Naive thymus-derived CD8-positive, alpha-beta T cell (primary cell): ENCODE measurements at regions not wholly inside any gene's neighbourhood (a gene's known extent, or its start where the extent isn't known, plus 50 kb on each side); places are given as distances from the start of the nearest gene placed in this dataset.

Experiments used
- ATAC-seq, 2 donors: fragments of 150-1000 bp; cut with Tn5 transposase in 1 of 2; sonication (Bioruptor Pico), chemical (Tn5 transposase) in 1 of 2; 1 replicate in 1 of 2; 2 replicates in 1 of 2; pipeline ENCODE4 v1.10.0; 2021; ENCODE audit warnings: mild to moderate bottlenecking in 2 of 2, moderate library complexity in 2 of 2
- POLR2A ChIA-PET: fragments of 350-600 bp; sonication (Branson Sonifier 250); formaldehyde crosslinking; loops from one replicate; lab custom pipeline; 2021; ENCODE audit warnings: antibody characterized with exemption; lab: Charles Lee
- DNase-seq, 10 donors: peaks; one replicate each; pipeline versions ENCODE4 v3.0.0 to v3.0.0-alpha.2; 2020 to 2022
- H3K27ac Mint-ChIP-seq, 10 donors: one replicate each; pipeline ENCODE4 v1.8.0; 2020 to 2022; ENCODE audit warnings: mild to moderate bottlenecking in 10 of 10, mixed read lengths in 10 of 10, moderate library complexity in 4 of 10, inconsistent platforms in 1 of 10
- H3K27me3 Mint-ChIP-seq, 5 donors: one replicate each; pipeline ENCODE4 v1.8.0; 2021 to 2022; ENCODE audit warnings: mixed read lengths in 5 of 5
- H3K36me3 Mint-ChIP-seq, 3 donors: one replicate each; pipeline ENCODE4 v1.8.0; 2020 to 2022; ENCODE audit warnings: mixed read lengths in 3 of 3, mild to moderate bottlenecking in 2 of 3, inconsistent platforms in 1 of 3
- H3K4me1 Mint-ChIP-seq, 4 donors: one replicate each; pipeline ENCODE4 v1.8.0; 2021 to 2022; ENCODE audit warnings: mixed read lengths in 4 of 4
- H3K4me3 Mint-ChIP-seq, 10 donors: one replicate each; pipeline ENCODE4 v1.8.0; 2020 to 2022; ENCODE audit warnings: mild to moderate bottlenecking in 10 of 10, mixed read lengths in 10 of 10, moderate library complexity in 6 of 10, inconsistent platforms in 1 of 10
- H3K9me3 Mint-ChIP-seq, 9 donors: one replicate each; pipeline ENCODE4 v1.8.0; 2020 to 2022; ENCODE audit warnings: mixed read lengths in 9 of 9, mild to moderate bottlenecking in 3 of 9, inconsistent platforms in 1 of 9, moderate library complexity in 1 of 9

GRCh38 chr6:84280639-84281038, 53.2 kb upstream of the CEP162 start:
- H3K9me3 Mint-ChIP-seq = peaks cover 0 to 4% (median 0%) of the 10 kb centered on the region in 9 donors
- POLR2A ChIA-PET = interaction anchor here (0.6 kb wide), 1 partner anchor 10 kb away, joined by 5 read pairs; no protein-coding TSS in a partner anchor
- H3K27ac Mint-ChIP-seq = no peak overlapping the region
- H3K27me3 Mint-ChIP-seq = peaks cover 9 to 30% (median 14%) of the 10 kb centered on the region in 5 donors
- ATAC-seq = no peak
- no peak overlapping the region for H3K4me3 Mint-ChIP-seq
- no peaks in the 10 kb centered on the region for H3K4me1 Mint-ChIP-seq
- no peaks in the 10 kb centered on the region for H3K36me3 Mint-ChIP-seq
- DNase-seq = no peak

- DNase-seq = no peak
Observed at GRCh38 chr6:84280030-84280429, 52.6 kb upstream of the CEP162 start.

GRCh38 chr6:84278321-84278998, 51.0 kb upstream of the CEP162 start:
- ATAC-seq (no peak), DNase-seq (no peak)
- Mint-ChIP-seq H3K4me1 (no peaks in the 10 kb centered on the region), H3K9me3 (peaks cover 0 to 4% (median 0%) of the 10 kb centered on the region in 9 donors), H3K4me3 (no peak overlapping the region), H3K27me3 (peaks cover 12 to 38% (median 13%) of the 10 kb centered on the region in 5 donors), H3K27ac (no peak overlapping the region), H3K36me3 (no peaks in the 10 kb centered on the region)
- POLR2A ChIA-PET = no interaction called here

More at GRCh38 chr6:84280030-84280429, 52.6 kb upstream of the CEP162 start:
- Mint-ChIP-seq H3K27me3 (peaks cover 9 to 33% (median 13%) of the 10 kb centered on the region in 5 donors), H3K4me1 (no peaks in the 10 kb centered on the region), H3K9me3 (peaks cover 0 to 4% (median 0%) of the 10 kb centered on the region in 9 donors), H3K4me3 (no peak overlapping the region), H3K36me3 (no peaks in the 10 kb centered on the region), H3K27ac (no peak overlapping the region)
- POLR2A ChIA-PET = no interaction called here
- no peak for ATAC-seq
